A549 (cell line): ENCODE measurements at regions not wholly inside any gene's neighbourhood (a gene's known extent, or its start where the extent isn't known, plus 50 kb on each side); places are given as distances from the start of the nearest gene placed in this dataset.

Source experiments
- ATAC-seq, 2 experiments: fragments of 200-7000 bp in 1 of 2; fragments of >200 bp in 1 of 2; cut with Nextera tagmentation in 1 of 2; cut with Tn5 transposase in 1 of 2; 3 replicates each; pipeline versions ENCODE4 v1.8.0 to v1.9.1; 2018 to 2020; ENCODE audit warnings: mild to moderate bottlenecking in 1 of 2, moderate library complexity in 1 of 2
- CTCF ChIA-PET: fragments of 300-600 bp; sonication (Branson Sonifier 250); formaldehyde crosslinking; extraction: SDS; loops from one replicate; lab custom pipeline; 2021; ENCODE audit warnings: antibody characterized with exemption, inconsistent platforms; lab: Yijun Ruan, JAX
- POLR2A ChIA-PET: fragments of 350-600 bp; formaldehyde crosslinking; extraction: SDS; loops from one replicate; lab custom pipeline; 2021; ENCODE audit warnings: antibody characterized with exemption, inconsistent platforms; lab: Yijun Ruan, JAX
- DNase-seq, 2 experiments: peaks; one replicate each; pipeline versions ENCODE4 v3.0.0 to v3.0.0-alpha.2; 2011 to 2016; ENCODE audit warnings: low read depth in 1 of 2, low spot score in 1 of 2
- FAIRE-seq: peaks from 2 replicates; lab custom pipeline; 2011; peaks lifted over from hg19 to GRCh38; lab: Jason Lieb, UNC
- H3K27ac ChIP-seq, 2 experiments: fragments of >200 bp; sonication (Bioruptor Twin); formaldehyde crosslinking; 3 replicates each; pipeline ENCODE4 v1.5.1; 2016 to 2017
- H3K4me1 ChIP-seq: fragments of >200 bp; sonication (Bioruptor Twin); formaldehyde crosslinking; 3 replicates; pipeline ENCODE4 v1.6.1; 2016
- H3K4me2 ChIP-seq: fragments of >200 bp; sonication (Bioruptor Twin); formaldehyde crosslinking; 3 replicates; pipeline ENCODE4 v1.6.1; 2016
- H3K4me3 ChIP-seq: fragments of >200 bp; sonication (Bioruptor Twin); formaldehyde crosslinking; 3 replicates; pipeline ENCODE4 v1.5.1; 2016
- H3K9me3 ChIP-seq: fragments of >200 bp; sonication (Bioruptor Twin); formaldehyde crosslinking; 3 replicates; pipeline ENCODE4 v1.6.1; 2016
- ATOH8 ChIP-seq: fragments of 250-450 bp; sonication (Bioruptor Pico); IDR thresholded peaks from 2 replicates; pipeline ENCODE4 v1.5.0; 2020; ENCODE audit warnings: low read depth, mild to moderate bottlenecking, moderate library complexity
- CBX8 ChIP-seq: fragments of 200-600 bp; sonication (generic); IDR thresholded peaks from 2 replicates; pipeline ENCODE4 v1.6.1; 2016
- CHD2 ChIP-seq: fragments of 150-350 bp; IDR thresholded peaks from 2 replicates; pipeline ENCODE4 v1.6.1; 2014; ENCODE audit warnings: low read length; ENCODE audit not compliant: partially characterized antibody
- ESRRA ChIP-seq: fragments of 150-350 bp; IDR thresholded peaks from 2 replicates; pipeline ENCODE4 v1.6.1; 2014; ENCODE audit warnings: mild to moderate bottlenecking, low read length, borderline replicate concordance
- FOSL2 ChIP-seq, 2 experiments: fragments of 450-650 bp in 1 of 2; fragments of >200 bp in 1 of 2; sonication (Bioruptor Twin) in 1 of 2; formaldehyde crosslinking; IDR thresholded peaks; 2 replicates each; pipeline versions ENCODE4 v1.5.0 to v1.6.1; 2016 to 2020; ENCODE audit warnings: mild to moderate bottlenecking in 1 of 2, moderate library complexity in 1 of 2
- FOXS1 ChIP-seq: fragments of 250-450 bp; sonication (Bioruptor Pico); IDR thresholded peaks from 2 replicates; pipeline ENCODE4 v1.5.0; 2020; ENCODE audit warnings: mild to moderate bottlenecking, moderate library complexity
- GATA3 ChIP-seq: IDR thresholded peaks from 2 replicates; pipeline ENCODE4 v1.6.1; 2012; ENCODE audit warnings: borderline replicate concordance
- HDAC2 ChIP-seq: fragments of 200-600 bp; sonication (generic); IDR thresholded peaks from 2 replicates; pipeline ENCODE4 v1.6.1; 2016
- HOXA7 ChIP-seq: fragments of 250-450 bp; sonication (Bioruptor Pico); IDR thresholded peaks from 2 replicates; pipeline ENCODE4 v1.5.0; 2020; ENCODE audit warnings: mild to moderate bottlenecking, moderate library complexity
- JUNB ChIP-seq: fragments of >200 bp; sonication (Bioruptor Twin); formaldehyde crosslinking; IDR thresholded peaks from 2 replicates; pipeline ENCODE4 v1.6.1; 2016
- MAX ChIP-seq: IDR thresholded peaks from 2 replicates; pipeline ENCODE4 v1.6.1; 2012
- MYC ChIP-seq: IDR thresholded peaks from 2 replicates; pipeline ENCODE4 v1.6.1; 2012; ENCODE audit warnings: mild to moderate bottlenecking, inconsistent platforms, low read length, improper control_type of control experiment, borderline replicate concordance
- NFE2L2 ChIP-seq: fragments of 150-350 bp; conservative IDR thresholded peaks from 2 replicates; pipeline ENCODE4 v1.6.1; 2014; ENCODE audit warnings: low read length
- PHF8 ChIP-seq: fragments of 200-600 bp; sonication (generic); IDR thresholded peaks from 2 replicates; pipeline ENCODE4 v1.6.1; 2016; ENCODE audit warnings: low read depth, mild to moderate bottlenecking, antibody characterized with exemption, moderate library complexity, borderline replicate concordance
- POLR2A ChIP-seq: IDR thresholded peaks from 2 replicates; pipeline ENCODE4 v1.6.1; 2012; ENCODE audit warnings: mild to moderate bottlenecking, low read length
- RCOR1 ChIP-seq: fragments of 150-350 bp; IDR thresholded peaks from 2 replicates; pipeline ENCODE4 v1.6.1; 2014; ENCODE audit warnings: antibody characterized with exemption, low read length, low read depth
- RFX5 ChIP-seq: fragments of 450-650 bp; IDR thresholded peaks from 2 replicates; pipeline ENCODE4 v1.7.1; 2014; ENCODE audit warnings: antibody characterized with exemption, mild to moderate bottlenecking, moderate library complexity
- RNF2 ChIP-seq: fragments of 200-600 bp; sonication (generic); IDR thresholded peaks from 2 replicates; pipeline ENCODE4 v1.6.1; 2016; ENCODE audit warnings: low read depth, mild to moderate bottlenecking, antibody characterized with exemption, moderate library complexity, borderline replicate concordance
- SMC3 ChIP-seq: fragments of >200 bp; sonication (Bioruptor Twin); formaldehyde crosslinking; IDR thresholded peaks from 3 replicates; pipeline ENCODE4 v1.6.1; 2018; ENCODE audit warnings: inconsistent platforms
- TP53 ChIP-seq: fragments of 250-450 bp; sonication (Bioruptor Pico); IDR thresholded peaks from 2 replicates; pipeline ENCODE4 v1.5.0; 2021; ENCODE audit warnings: mild to moderate bottlenecking, moderate library complexity
- ZC3H11A ChIP-seq: fragments of 450-650 bp; IDR thresholded peaks from 2 replicates; pipeline ENCODE4 v1.6.1; 2014; ENCODE audit warnings: antibody characterized with exemption, mild to moderate bottlenecking
- ZFP36 ChIP-seq: fragments of 450-650 bp; IDR thresholded peaks from 2 replicates; pipeline ENCODE4 v1.6.1; 2014; ENCODE audit warnings: borderline replicate concordance; ENCODE audit not compliant: partially characterized antibody
- WGBS: methylation state at CpG from one replicate; pipeline ENCODE4 v1.1.6; 2017; ENCODE audit errors: missing lambda C conversion rate; 5-methylcytosine and 5-hydroxymethylcytosine counted together

GRCh38 chr2:125041846-125042245, 1016.8 kb downstream of the CNTNAP5 start:
- ChIA-PET CTCF (no interaction called here), POLR2A (no interaction called here)
- Histone ChIP-seq H3K4me2 (no peak overlapping the region), H3K4me1 (no peaks in the 10 kb centered on the region), H3K9me3 (no peaks in the 10 kb centered on the region; the same call in 2 of the 3 replicates), H3K4me3 (no peak overlapping the region), H3K27ac (no peak overlapping the region)
- ATAC-seq (no peak), FAIRE-seq (no peak), DNase-seq (no peak)
- 0% methylated on average over 2 of the region's 2 CpGs for WGBS
- no peak for TF ChIP-seq FOXS1 (CRISPR knock-in tag)
- TF ChIP-seq HOXA7 (CRISPR knock-in tag) = no peak
- TF ChIP-seq SMC3 = no peak
- TF ChIP-seq CBX8 = no peak
- no peak for TF ChIP-seq ATOH8 (CRISPR knock-in tag)
- no peak for TF ChIP-seq ZFP36
- no peak for TF ChIP-seq MYC
- no peak for TF ChIP-seq ESRRA
- no peak for TF ChIP-seq PHF8
- TF ChIP-seq TP53 (CRISPR knock-in tag) = no peak
- TF ChIP-seq POLR2A = no peak
- TF ChIP-seq NFE2L2 = no peak
- TF ChIP-seq, all 56 proteins: peak for 0

- no peaks in the 10 kb centered on the region for H3K4me1 ChIP-seq
- H3K27ac ChIP-seq = no peak overlapping the region
- ChIA-PET POLR2A (no interaction called here), CTCF (no interaction called here)
- TF ChIP-seq ZC3H11A (no peak), CHD2 (no peak), GATA3 (no peak), FOSL2 (IDR thresholded peaks at IDR 0.05) (no peak), FOSL2 (CRISPR knock-in tag; IDR thresholded peaks at IDR 0.05) (no peak), RCOR1 (no peak), HDAC2 (no peak), RNF2 (no peak), RFX5 (no peak), HOXA7 (CRISPR knock-in tag) (no peak), MAX (no peak), FOXS1 (CRISPR knock-in tag) (no peak), PHF8 (no peak), JUNB (no peak)
- FAIRE-seq (no peak), DNase-seq (no peak), ATAC-seq (no peak)
- no peaks in the 10 kb centered on the region; the same call in 2 of the 3 replicates for H3K9me3 ChIP-seq
- H3K4me2 ChIP-seq = no peak overlapping the region
- no peak overlapping the region for H3K4me3 ChIP-seq
These were observed 1017.6 kb downstream of the CNTNAP5 start for GRCh38 chr2:125042727-125043126.

GRCh38 chr2:125070726-125071505, 1045.8 kb downstream of the CNTNAP5 start:
- no peak for TF ChIP-seq CBX8
- TF ChIP-seq HOXA7 (CRISPR knock-in tag) = no peak
- TF ChIP-seq, all 56 proteins: peak for 0
- FAIRE-seq = no peak
- DNase-seq = no peak
- Histone ChIP-seq H3K4me2 (no peak overlapping the region), H3K9me3 (no peaks in the 10 kb centered on the region), H3K4me3 (no peak overlapping the region), H3K4me1 (no peaks in the 10 kb centered on the region), H3K27ac (no peak overlapping the region)
- ATAC-seq = no peak
- WGBS = 25% methylated on average over 4 of the region's 4 CpGs
- POLR2A ChIA-PET = no interaction called here
- CTCF ChIA-PET = no interaction called here
